HCT116 (cell line): ENCODE measurements at regions not wholly inside any gene's neighbourhood (a gene's known extent, or its start where the extent isn't known, plus 50 kb on each side); places are given as distances from the start of the nearest gene placed in this dataset.

Experiments
- ATAC-seq: fragments of 200-7000 bp; cut with Tn5 transposase; 2 replicates; pipeline ENCODE4 v1.9.1; 2020; ENCODE audit warnings: mild to moderate bottlenecking, moderate library complexity
- BruUV-seq: library from RNA; stranded (reverse); fragments of 400-500 nt; replicated peaks from 2 replicates; lab custom pipeline; 2021; lab: Mats Ljungman, UMichigan
- CTCF ChIA-PET: fragments of 300-600 bp; sonication (Branson Sonifier 250); formaldehyde crosslinking; loops from one replicate; lab custom pipeline; 2021; ENCODE audit warnings: antibody characterized with exemption; lab: Charles Lee
- POLR2A ChIA-PET: fragments of 300-600, 350-600 bp; sonication (Branson Sonifier 250); formaldehyde crosslinking; loops from one replicate; lab custom pipeline; 2021; ENCODE audit warnings: antibody characterized with exemption; lab: Charles Lee
- RAD21 ChIA-PET, 2 experiments: fragments of 300-600 bp; sonication (Branson Sonifier 250); formaldehyde crosslinking; loops; one replicate each; lab custom pipeline; 2023; ENCODE audit warnings: low total read pairs in 2 of 2; ENCODE audit not compliant: uncharacterized antibody in 2 of 2, unreplicated experiment in 2 of 2, low non-redundant PET in 1 of 2; lab: Charles Lee
- DNase-seq: peaks from one replicate; pipeline ENCODE4 v3.0.0-alpha.2; 2010; ENCODE audit warnings: low read depth, low spot score
- H2AFZ ChIP-seq: fragments of 200-600 bp; shearing (Covaris generic), sonication (generic); 2 replicates; pipeline ENCODE4 v1.6.1; 2017; ENCODE audit warnings: low read depth, mixed run types, mixed read lengths, antibody characterized with exemption, low read length; ENCODE audit not compliant: poor library complexity, severe bottlenecking
- H3K27ac ChIP-seq: 2 replicates; pipeline ENCODE4 v1.5.1; 2012; ENCODE audit warnings: low read depth, low read length
- H3K27me3 ChIP-seq: fragments of 200-600 bp; sonication (generic); 2 replicates; pipeline ENCODE4 v1.6.1; 2016; ENCODE audit warnings: mixed run types, low read length, mixed read lengths; ENCODE audit not compliant: insufficient read depth
- H3K36me3 ChIP-seq, 2 experiments: fragments of 200-500 bp in 1 of 2; fragments of 200-600 bp in 1 of 2; sonication (Bioruptor generic) in 1 of 2; sonication (generic) in 1 of 2; 2 replicates each; pipeline versions ENCODE4 v1.5.1 to v1.6.1; 2014 to 2016; ENCODE audit warnings: low read length in 2 of 2, inconsistent platforms in 1 of 2, mixed read lengths in 1 of 2, mixed run types in 1 of 2; ENCODE audit not compliant: insufficient read depth in 2 of 2, control insufficient read depth in 1 of 2
- H3K4me1 ChIP-seq, 2 experiments: fragments of 200-600 bp in 1 of 2; sonication (generic) in 1 of 2; 2 replicates each; pipeline versions ENCODE4 v1.5.1 to v1.6.1; 2012 to 2017; ENCODE audit warnings: low read length in 2 of 2, inconsistent platforms in 1 of 2, mild to moderate bottlenecking in 1 of 2, mixed read lengths in 1 of 2, mixed run types in 1 of 2, moderate library complexity in 1 of 2; ENCODE audit not compliant: insufficient read depth in 2 of 2, control insufficient read depth in 1 of 2
- H3K4me2 ChIP-seq: fragments of 200-600 bp; sonication (generic); 2 replicates; pipeline ENCODE4 v1.6.1; 2017; ENCODE audit warnings: mixed run types, low read length, mixed read lengths
- H3K4me3 ChIP-seq, 2 experiments: fragments of 200-600 bp in 1 of 2; sonication (generic) in 1 of 2; replicated peaks in 1 of 2; 2 replicates each; pipeline ENCODE4 v1.5.1; 2011 to 2016; ENCODE audit warnings: low read length in 2 of 2, control low read depth in 1 of 2, low read depth in 1 of 2, mild to moderate bottlenecking in 1 of 2, mixed read lengths in 1 of 2, mixed run types in 1 of 2
- H3K79me2 ChIP-seq: fragments of 200-600 bp; sonication (generic); 2 replicates; pipeline ENCODE4 v1.6.1; 2017; ENCODE audit warnings: mild to moderate bottlenecking, mixed run types, low read length, moderate library complexity, mixed read lengths; ENCODE audit not compliant: insufficient read depth
- H3K9ac ChIP-seq: fragments of 200-600 bp; sonication (generic); 2 replicates; pipeline ENCODE4 v1.6.1; 2016; ENCODE audit warnings: low read length, mixed read lengths
- H3K9me2 ChIP-seq: fragments of 200-600 bp; sonication (generic), shearing (Covaris generic); 2 replicates; pipeline ENCODE4 v1.6.1; 2017; ENCODE audit warnings: mixed run types, mild to moderate bottlenecking, moderate library complexity; ENCODE audit not compliant: insufficient read depth
- H3K9me3 ChIP-seq, 2 experiments: fragments of 200-500 bp in 1 of 2; fragments of 200-600 bp in 1 of 2; sonication (Bioruptor generic) in 1 of 2; sonication (generic) in 1 of 2; 2 replicates each; pipeline ENCODE4 v1.6.1; 2014 to 2017; ENCODE audit warnings: low read length in 2 of 2, mixed read lengths in 2 of 2, inconsistent platforms in 1 of 2, low read depth in 1 of 2, mild to moderate bottlenecking in 1 of 2, mixed run types in 1 of 2, moderate library complexity in 1 of 2; ENCODE audit not compliant: control insufficient read depth in 1 of 2, insufficient read depth in 1 of 2
- H4K20me1 ChIP-seq: fragments of 200-600 bp; sonication (generic), shearing (Covaris generic); 2 replicates; pipeline ENCODE4 v1.6.1; 2017; ENCODE audit warnings: mixed run types, mild to moderate bottlenecking, moderate library complexity; ENCODE audit not compliant: insufficient read depth
- ELF1 ChIP-seq: IDR thresholded peaks from 2 replicates; pipeline ENCODE4 v1.6.1; 2012; ENCODE audit warnings: low read depth, borderline replicate concordance
- EZH2 ChIP-seq: fragments of 200-600 bp; sonication (generic); IDR thresholded peaks from 2 replicates; pipeline ENCODE4 v1.6.1; 2017; ENCODE audit warnings: antibody characterized with exemption, mixed run types
- EZH2phosphoT487 ChIP-seq: fragments of 200-600 bp; IDR thresholded peaks from 2 replicates; pipeline ENCODE4 v1.6.1; 2018; ENCODE audit warnings: antibody characterized with exemption, borderline replicate concordance
- FOSL1 ChIP-seq: IDR thresholded peaks from 2 replicates; pipeline ENCODE4 v1.6.1; 2012; ENCODE audit warnings: low read depth
- JUND ChIP-seq: IDR thresholded peaks from 2 replicates; pipeline ENCODE4 v1.6.1; 2012
- POLR2A ChIP-seq: IDR thresholded peaks from 2 replicates; pipeline ENCODE4 v1.7.0; 2011; ENCODE audit warnings: borderline replicate concordance; ENCODE audit not compliant: insufficient read depth, insufficient read length; ENCODE audit errors: extremely low read depth
- POLR2AphosphoS5 ChIP-seq: IDR thresholded peaks from 2 replicates; pipeline ENCODE4 v1.6.1; 2011; ENCODE audit warnings: mild to moderate bottlenecking, low read depth, low read length, moderate library complexity
- RAD21 ChIP-seq: IDR thresholded peaks from 2 replicates; pipeline ENCODE4 v1.6.1; 2012; ENCODE audit warnings: low read depth, mild to moderate bottlenecking
- SIN3A ChIP-seq: IDR thresholded peaks from 2 replicates; pipeline ENCODE4 v1.6.1; 2012; ENCODE audit warnings: low read depth
- SRF ChIP-seq: IDR thresholded peaks from 2 replicates; pipeline ENCODE4 v1.6.1; 2012; ENCODE audit warnings: low read depth
- TCF7L2 ChIP-seq: IDR thresholded peaks from 2 replicates; pipeline ENCODE4 v1.7.0; 2011; ENCODE audit warnings: borderline replicate concordance, inconsistent platforms; ENCODE audit not compliant: insufficient read depth, insufficient read length; ENCODE audit errors: extremely low read depth
- YY1 ChIP-seq: IDR thresholded peaks from 2 replicates; pipeline ENCODE4 v1.6.1; 2011; ENCODE audit warnings: low read length, low read depth, moderate library complexity, mild to moderate bottlenecking; ENCODE audit not compliant: insufficient replicate concordance; ENCODE audit errors: extremely low read depth
- ZNF274 ChIP-seq: fragments of 200-500 bp; sonication (Bioruptor generic); IDR thresholded peaks from 2 replicates; pipeline ENCODE4 v1.6.1; 2014; ENCODE audit warnings: mild to moderate bottlenecking, low read depth, low read length, inconsistent platforms
- intact Hi-C: fragments of 100-400 bp; cut with micrococcal nuclease; formaldehyde crosslinking; loops from 2 replicates; pipeline ENCODE4 v1.10.0; 2022
- TF ChIP-seq, protein P1 (sequence below): IDR thresholded peaks from 2 replicates; pipeline ENCODE4 v1.6.1; 2012
- TF ChIP-seq, protein P2 (sequence below): IDR thresholded peaks from 2 replicates; pipeline ENCODE4 v1.6.1; 2012; ENCODE audit warnings: low read depth

DNA sequence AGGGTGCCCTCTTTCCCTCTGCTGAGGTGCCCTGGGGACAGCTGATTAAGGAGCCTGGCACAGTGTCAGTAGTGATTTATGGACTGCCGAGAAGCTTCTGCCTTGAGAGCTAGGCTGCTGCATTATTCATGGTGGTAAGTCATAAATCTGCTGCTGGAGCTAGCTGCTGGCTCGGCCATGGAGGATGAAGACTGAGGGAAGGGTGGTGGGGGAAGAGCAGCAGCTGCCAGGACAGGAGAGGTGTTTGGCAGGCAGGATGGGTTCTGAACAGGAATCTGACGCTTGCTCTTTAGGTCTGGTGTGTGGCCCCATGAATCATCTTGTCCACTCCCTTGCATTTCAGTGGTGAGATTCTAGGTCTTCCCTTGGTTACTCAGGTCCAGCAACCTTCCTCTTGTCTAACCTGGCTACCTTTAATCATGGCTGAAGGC, 296.3 kb downstream of the DYSF start:
- ChIA-PET RAD21 (no interaction called here), POLR2A (no interaction called here), CTCF (no interaction called here)
- no peaks in the 10 kb centered on the region for H3K27me3 ChIP-seq
- TF ChIP-seq POLR2A = no peak
- no peak for TF ChIP-seq TCF7L2
- TF ChIP-seq POLR2AphosphoS5 = no peak
- no peak for TF ChIP-seq EZH2phosphoT487
- no peak for TF ChIP-seq EZH2
- no peak for TF ChIP-seq RAD21
- TF ChIP-seq, protein P1, sequence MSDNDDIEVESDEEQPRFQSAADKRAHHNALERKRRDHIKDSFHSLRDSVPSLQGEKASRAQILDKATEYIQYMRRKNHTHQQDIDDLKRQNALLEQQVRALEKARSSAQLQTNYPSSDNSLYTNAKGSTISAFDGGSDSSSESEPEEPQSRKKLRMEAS = no peak
- TF ChIP-seq ZNF274 = no peak
- no peak for TF ChIP-seq ELF1
- no peak for TF ChIP-seq SRF
- TF ChIP-seq, protein P2, sequence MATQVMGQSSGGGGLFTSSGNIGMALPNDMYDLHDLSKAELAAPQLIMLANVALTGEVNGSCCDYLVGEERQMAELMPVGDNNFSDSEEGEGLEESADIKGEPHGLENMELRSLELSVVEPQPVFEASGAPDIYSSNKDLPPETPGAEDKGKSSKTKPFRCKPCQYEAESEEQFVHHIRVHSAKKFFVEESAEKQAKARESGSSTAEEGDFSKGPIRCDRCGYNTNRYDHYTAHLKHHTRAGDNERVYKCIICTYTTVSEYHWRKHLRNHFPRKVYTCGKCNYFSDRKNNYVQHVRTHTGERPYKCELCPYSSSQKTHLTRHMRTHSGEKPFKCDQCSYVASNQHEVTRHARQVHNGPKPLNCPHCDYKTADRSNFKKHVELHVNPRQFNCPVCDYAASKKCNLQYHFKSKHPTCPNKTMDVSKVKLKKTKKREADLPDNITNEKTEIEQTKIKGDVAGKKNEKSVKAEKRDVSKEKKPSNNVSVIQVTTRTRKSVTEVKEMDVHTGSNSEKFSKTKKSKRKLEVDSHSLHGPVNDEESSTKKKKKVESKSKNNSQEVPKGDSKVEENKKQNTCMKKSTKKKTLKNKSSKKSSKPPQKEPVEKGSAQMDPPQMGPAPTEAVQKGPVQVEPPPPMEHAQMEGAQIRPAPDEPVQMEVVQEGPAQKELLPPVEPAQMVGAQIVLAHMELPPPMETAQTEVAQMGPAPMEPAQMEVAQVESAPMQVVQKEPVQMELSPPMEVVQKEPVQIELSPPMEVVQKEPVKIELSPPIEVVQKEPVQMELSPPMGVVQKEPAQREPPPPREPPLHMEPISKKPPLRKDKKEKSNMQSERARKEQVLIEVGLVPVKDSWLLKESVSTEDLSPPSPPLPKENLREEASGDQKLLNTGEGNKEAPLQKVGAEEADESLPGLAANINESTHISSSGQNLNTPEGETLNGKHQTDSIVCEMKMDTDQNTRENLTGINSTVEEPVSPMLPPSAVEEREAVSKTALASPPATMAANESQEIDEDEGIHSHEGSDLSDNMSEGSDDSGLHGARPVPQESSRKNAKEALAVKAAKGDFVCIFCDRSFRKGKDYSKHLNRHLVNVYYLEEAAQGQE = no peak
- TF ChIP-seq YY1 = no peak
- TF ChIP-seq JUND = no peak
- TF ChIP-seq SIN3A = no peak
- TF ChIP-seq FOSL1 = no peak
- H3K27ac ChIP-seq = no peak overlapping the region
- H3K36me3 ChIP-seq = no peaks in the 10 kb centered on the region
- DNase-seq = no peak
- intact Hi-C loops = no loop called here
- no peak overlapping the region for H3K4me3 ChIP-seq
- H2AFZ ChIP-seq = no peak overlapping the region
- H3K9me2 ChIP-seq = no peaks in the 10 kb centered on the region
- H3K9ac ChIP-seq = no peak overlapping the region
- BruUV-seq = no TSS peak
- no peaks in the 10 kb centered on the region for H3K79me2 ChIP-seq
- no peak for ATAC-seq
- H4K20me1 ChIP-seq = no peaks in the 10 kb centered on the region
- no peaks in the 10 kb centered on the region for H3K9me3 ChIP-seq
- no peak overlapping the region for H3K4me2 ChIP-seq
- peaks cover 34 to 45% of the 10 kb centered on the region in 2 experiments for H3K4me1 ChIP-seq
